ENCODE measurements at regions not wholly inside any gene's neighbourhood (a gene's known extent, or its start where the extent isn't known, plus 50 kb on each side); places are given as distances from the start of the nearest gene placed in this dataset.

DNA sequence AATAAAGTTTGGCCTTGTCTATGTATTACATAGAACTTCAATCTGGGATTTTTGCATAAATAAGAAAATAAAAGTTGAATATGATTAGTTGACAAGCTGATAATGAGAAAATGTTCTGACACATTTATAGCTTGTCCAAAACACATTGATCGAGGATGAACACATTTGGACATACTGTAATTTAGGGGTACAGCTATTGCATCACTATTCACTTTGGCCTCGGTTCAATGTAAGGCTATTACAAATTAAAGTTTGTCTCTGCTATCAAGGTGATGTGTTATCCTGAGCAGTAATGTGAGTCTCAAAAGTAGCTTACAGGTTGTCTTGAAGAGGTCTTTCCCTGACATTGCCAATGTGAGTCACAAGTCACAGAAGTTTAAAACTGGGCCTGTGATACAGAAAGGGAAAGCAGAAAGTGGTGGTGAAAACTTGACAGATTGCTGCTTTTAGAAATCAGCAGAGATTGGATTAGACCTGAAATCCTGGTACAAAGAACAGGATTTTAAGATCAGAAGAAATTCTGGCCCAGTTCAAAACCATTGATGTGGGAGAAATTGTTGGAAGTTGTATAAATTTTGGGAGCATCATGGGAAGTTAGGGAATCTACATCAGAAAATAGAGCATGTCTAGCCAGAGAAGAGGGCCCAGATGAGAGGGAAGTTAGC, 674.1 kb downstream of the NYAP2 start:
- TF ChIP-seq, protein P1, sequence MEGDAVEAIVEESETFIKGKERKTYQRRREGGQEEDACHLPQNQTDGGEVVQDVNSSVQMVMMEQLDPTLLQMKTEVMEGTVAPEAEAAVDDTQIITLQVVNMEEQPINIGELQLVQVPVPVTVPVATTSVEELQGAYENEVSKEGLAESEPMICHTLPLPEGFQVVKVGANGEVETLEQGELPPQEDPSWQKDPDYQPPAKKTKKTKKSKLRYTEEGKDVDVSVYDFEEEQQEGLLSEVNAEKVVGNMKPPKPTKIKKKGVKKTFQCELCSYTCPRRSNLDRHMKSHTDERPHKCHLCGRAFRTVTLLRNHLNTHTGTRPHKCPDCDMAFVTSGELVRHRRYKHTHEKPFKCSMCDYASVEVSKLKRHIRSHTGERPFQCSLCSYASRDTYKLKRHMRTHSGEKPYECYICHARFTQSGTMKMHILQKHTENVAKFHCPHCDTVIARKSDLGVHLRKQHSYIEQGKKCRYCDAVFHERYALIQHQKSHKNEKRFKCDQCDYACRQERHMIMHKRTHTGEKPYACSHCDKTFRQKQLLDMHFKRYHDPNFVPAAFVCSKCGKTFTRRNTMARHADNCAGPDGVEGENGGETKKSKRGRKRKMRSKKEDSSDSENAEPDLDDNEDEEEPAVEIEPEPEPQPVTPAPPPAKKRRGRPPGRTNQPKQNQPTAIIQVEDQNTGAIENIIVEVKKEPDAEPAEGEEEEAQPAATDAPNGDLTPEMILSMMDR (conservative IDR thresholded peaks at IDR 0.05 in 1 of 2, IDR thresholded peaks at IDR 0.05 in 1 of 2; ENCODE audit: low read depth in 1 of 2, low read length in 2 of 2), result no peak
- no peak for TF ChIP-seq EZH2 (IDR thresholded peaks at IDR 0.05; ENCODE audit: low read length, missing control alignments)
